Fibroblast of villous mesenchyme (primary cell): ENCODE measurements at regions not wholly inside any gene's neighbourhood (a gene's known extent, or its start where the extent isn't known, plus 50 kb on each side); places are given as distances from the start of the nearest gene placed in this dataset.
A peak's percentile ranks its signal among the peaks of the same experiment; 100 is the strongest.

Experiments used
- DNase-seq: peaks from one replicate; pipeline ENCODE4 v3.0.0-alpha.2; 2010; ENCODE audit warnings: low read depth
- H3K4me3 ChIP-seq: 2 replicates; pipeline ENCODE4 v1.5.1; 2011; ENCODE audit warnings: low read depth, mild to moderate bottlenecking, low read length
- CTCF ChIP-seq: IDR thresholded peaks from 2 replicates; pipeline ENCODE4 v1.5.1; 2012; ENCODE audit warnings: low read depth, mild to moderate bottlenecking, low read length; ENCODE audit not compliant: insufficient read depth

DNA sequence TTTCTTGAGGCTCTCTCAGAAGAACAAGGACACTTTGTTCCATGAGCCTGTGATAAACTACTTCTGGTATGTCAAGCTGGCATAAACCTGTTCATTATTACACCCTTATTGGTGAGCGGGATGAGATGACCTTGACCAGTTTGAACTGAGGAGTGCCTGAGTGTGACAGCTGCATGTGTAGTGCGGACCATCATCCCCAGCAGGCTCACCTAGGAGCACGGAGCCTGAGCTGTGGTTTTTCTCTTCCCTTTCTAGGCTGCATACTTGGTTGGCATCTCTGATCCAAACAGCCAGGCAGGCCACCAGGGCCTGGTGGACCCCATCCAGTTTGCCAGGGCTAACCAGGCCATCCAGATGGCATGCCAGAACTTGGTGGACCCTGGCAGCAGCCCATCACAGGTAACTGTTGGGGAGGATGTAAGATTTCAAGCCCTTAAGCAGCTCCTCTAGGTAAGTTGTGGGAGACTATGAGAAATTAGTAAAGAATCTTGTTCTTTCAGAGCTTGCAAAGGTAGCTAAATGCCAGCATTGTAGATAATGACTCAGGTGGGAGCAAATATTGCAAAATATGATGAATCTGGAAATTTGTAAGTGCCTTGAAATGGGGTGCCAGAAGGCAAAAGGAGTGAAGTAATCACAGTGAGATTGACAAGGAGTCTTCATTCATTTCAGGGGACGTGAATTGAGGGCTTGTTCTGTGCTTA, 288.9 kb upstream of the TPM1 start:
- no peak overlapping the region for H3K4me3 ChIP-seq
- no peak for TF ChIP-seq CTCF
- no peak for DNase-seq

DNA sequence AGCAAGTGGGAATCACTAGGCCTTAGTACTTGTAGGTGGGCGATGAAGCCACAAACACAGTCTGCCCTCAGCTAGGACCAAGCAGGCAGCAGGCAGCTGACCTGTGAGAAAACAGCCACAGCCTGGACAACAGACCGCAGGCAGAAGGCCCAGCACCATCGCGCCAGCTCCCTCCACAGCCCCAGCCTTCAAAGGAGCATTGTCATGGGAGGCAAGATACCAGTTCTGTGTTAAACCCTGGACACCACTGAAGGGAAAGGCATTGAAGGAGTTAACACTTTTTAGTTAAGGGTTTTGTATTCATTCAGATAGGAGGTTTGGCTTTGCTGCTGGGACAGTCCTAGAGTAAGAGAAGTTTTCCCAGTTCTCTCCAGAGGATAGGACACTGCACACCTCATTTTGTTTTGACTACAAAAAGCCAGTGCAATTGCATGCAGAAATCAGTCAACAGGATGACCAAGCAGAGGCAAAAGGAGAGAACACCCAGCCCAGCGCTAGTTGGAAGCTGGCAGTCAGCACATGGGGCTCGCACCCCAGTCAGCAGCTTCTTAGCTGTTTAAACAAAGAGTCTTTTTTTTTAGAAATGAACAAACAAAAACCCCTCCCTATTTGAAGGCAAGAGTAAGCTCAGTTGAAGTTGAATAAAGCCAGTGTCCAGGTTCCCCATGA, 286.1 kb upstream of the TPM1 start:
- no peak for TF ChIP-seq CTCF
- H3K4me3 ChIP-seq = no peak overlapping the region

GRCh38 chr15:62756995-62757360, 285.6 kb upstream of the TPM1 start:
- no peak for TF ChIP-seq CTCF
- no peak for DNase-seq
- H3K4me3 ChIP-seq = no peak overlapping the region

More for the DNA sequence above, 286.1 kb upstream of the TPM1 start:
- no peak for DNase-seq

- TF ChIP-seq CTCF = no peak
- DNase-seq = no peak
- H3K4me3 ChIP-seq = no peak overlapping the region
Observed at GRCh38 chr15:62757535-62757934, 285.0 kb upstream of the TPM1 start.

- no peak overlapping the region for H3K4me3 ChIP-seq
- TF ChIP-seq CTCF = no peak
- peak; percentile 70 for DNase-seq
Observed at GRCh38 chr15:62758126-62758951, 284.2 kb upstream of the TPM1 start.

GRCh38 chr15:62758952-62759349, 283.6 kb upstream of the TPM1 start:
- H3K4me3 ChIP-seq = no peak overlapping the region
- TF ChIP-seq CTCF = no peak

More at GRCh38 chr15:62758952-62759349, 283.6 kb upstream of the TPM1 start:
- no peak for DNase-seq
